ENCODE measurements at regions not wholly inside any gene's neighbourhood (a gene's known extent, or its start where the extent isn't known, plus 50 kb on each side); places are given as distances from the start of the nearest gene placed in this dataset.
A peak's percentile ranks its signal among the peaks of the same experiment; 100 is the strongest.
"Not testable (repeated sequence)": the region's sequence is repeated elsewhere in the genome, so short reads cannot be mapped to it uniquely, and the experiment has no call there.

GRCh38 chr9:18269561-18269960 lies 204.4 kb upstream of the ADAMTSL1 start:
- Histone ChIP-seq H3K9me3 (replicated peaks; ENCODE audit: low read length) (peaks cover 7% of the 10 kb centered on the region), H3K4me2 (ENCODE audit: low read length) (no peak overlapping the region), H3K9ac (ENCODE audit: low read depth, low read length) (no peak overlapping the region), H3K27me3 (ENCODE audit: control insufficient read depth, insufficient read depth, low read length) (no peaks in the 10 kb centered on the region), H3K36me3 (ENCODE audit: insufficient read depth, low read length) (no peaks in the 10 kb centered on the region), H3K4me1 (ENCODE audit: control insufficient read depth, insufficient read depth, low read length) (peaks cover 11% of the 10 kb centered on the region), H3K4me3 (ENCODE audit: low read length) (no peak overlapping the region)

- Histone ChIP-seq H3K4me1 (ENCODE audit: control insufficient read depth, insufficient read depth, low read length) (no peaks in the 10 kb centered on the region), H3K4me3 (ENCODE audit: low read length) (no peak overlapping the region), H3K9ac (ENCODE audit: low read depth, low read length) (no peak overlapping the region), H3K9me3 (replicated peaks; ENCODE audit: low read length) (peaks cover 7% of the 10 kb centered on the region), H3K4me2 (ENCODE audit: low read length) (no peak overlapping the region), H3K27me3 (ENCODE audit: control insufficient read depth, insufficient read depth, low read length) (no peaks in the 10 kb centered on the region), H3K36me3 (ENCODE audit: insufficient read depth, low read length) (no peaks in the 10 kb centered on the region)
These were observed 199.3 kb upstream of the ADAMTSL1 start for GRCh38 chr9:18274693-18275092.

- no peak overlapping the region for H3K9ac ChIP-seq (ENCODE audit: low read depth, low read length)
These were observed 198.5 kb upstream of the ADAMTSL1 start for GRCh38 chr9:18275313-18275990.

GRCh38 chr9:18281291-18281690 lies 192.7 kb upstream of the ADAMTSL1 start:
- no peaks in the 10 kb centered on the region for H3K36me3 ChIP-seq (ENCODE audit: insufficient read depth, low read length)
- H3K27me3 ChIP-seq (ENCODE audit: control insufficient read depth, insufficient read depth, low read length), result no peaks in the 10 kb centered on the region
- no peak overlapping the region for H3K4me3 ChIP-seq (ENCODE audit: low read length)
- H3K9ac ChIP-seq (ENCODE audit: low read depth, low read length), result no peak overlapping the region
- no peak overlapping the region for H3K4me2 ChIP-seq (ENCODE audit: low read length)
- no peaks in the 10 kb centered on the region for H3K9me3 ChIP-seq (replicated peaks; ENCODE audit: low read length)
- H3K4me1 ChIP-seq (ENCODE audit: control insufficient read depth, insufficient read depth, low read length), result no peaks in the 10 kb centered on the region

More at GRCh38 chr9:18275313-18275990, 198.5 kb upstream of the ADAMTSL1 start:
- H3K4me2 ChIP-seq (ENCODE audit: low read length), result no peak overlapping the region
- H3K27me3 ChIP-seq (ENCODE audit: control insufficient read depth, insufficient read depth, low read length), result no peaks in the 10 kb centered on the region
- H3K9me3 ChIP-seq (replicated peaks; ENCODE audit: low read length), result peaks cover 7% of the 10 kb centered on the region
- H3K4me1 ChIP-seq (ENCODE audit: control insufficient read depth, insufficient read depth, low read length), result no peaks in the 10 kb centered on the region
- no peaks in the 10 kb centered on the region for H3K36me3 ChIP-seq (ENCODE audit: insufficient read depth, low read length)
- no peak overlapping the region for H3K4me3 ChIP-seq (ENCODE audit: low read length)

GRCh38 chr9:18294229-18294628 lies 179.7 kb upstream of the ADAMTSL1 start:
- no peak overlapping the region for H3K4me3 ChIP-seq (ENCODE audit: low read length)
- H3K4me2 ChIP-seq (ENCODE audit: low read length), result no peak overlapping the region
- H3K4me1 ChIP-seq (ENCODE audit: control insufficient read depth, insufficient read depth, low read length), result peaks cover 15% of the 10 kb centered on the region
- H3K36me3 ChIP-seq (ENCODE audit: insufficient read depth, low read length), result no peaks in the 10 kb centered on the region
- H3K9ac ChIP-seq (ENCODE audit: low read depth, low read length), result no peak overlapping the region
- H3K9me3 ChIP-seq (replicated peaks; ENCODE audit: low read length), result no peaks in the 10 kb centered on the region
- H3K27me3 ChIP-seq (ENCODE audit: control insufficient read depth, insufficient read depth, low read length), result no peaks in the 10 kb centered on the region

- no peaks in the 10 kb centered on the region for H3K27me3 ChIP-seq (ENCODE audit: control insufficient read depth, insufficient read depth, low read length)
- no peaks in the 10 kb centered on the region for H3K9me3 ChIP-seq (replicated peaks; ENCODE audit: low read length)
- peak overlapping the region; percentile 48 for H3K4me3 ChIP-seq (ENCODE audit: low read length)
- H3K4me1 ChIP-seq (ENCODE audit: control insufficient read depth, insufficient read depth, low read length), result peaks cover 15% of the 10 kb centered on the region
- H3K36me3 ChIP-seq (ENCODE audit: insufficient read depth, low read length), result no peaks in the 10 kb centered on the region
- H3K4me2 ChIP-seq (ENCODE audit: low read length), result peak overlapping the region; percentile 63
- peak overlapping the region; percentile 19 for H3K9ac ChIP-seq (ENCODE audit: low read depth, low read length)
These were observed 177.3 kb upstream of the ADAMTSL1 start for GRCh38 chr9:18296702-18297055.

- Histone ChIP-seq H3K4me3 (ENCODE audit: low read length) (peak overlapping the region; percentile 48), H3K9ac (ENCODE audit: low read depth, low read length) (peak overlapping the region; percentile 19), H3K4me1 (ENCODE audit: control insufficient read depth, insufficient read depth, low read length) (peaks cover 15% of the 10 kb centered on the region)
These were observed 176.7 kb upstream of the ADAMTSL1 start for GRCh38 chr9:18297056-18297841.

GRCh38 chr9:18299449-18299848 lies 174.5 kb upstream of the ADAMTSL1 start:
- H3K36me3 ChIP-seq (ENCODE audit: insufficient read depth, low read length), result no peaks in the 10 kb centered on the region
- no peaks in the 10 kb centered on the region for H3K9me3 ChIP-seq (replicated peaks; ENCODE audit: low read length)
- H3K9ac ChIP-seq (ENCODE audit: low read depth, low read length), result no peak overlapping the region
- H3K4me2 ChIP-seq (ENCODE audit: low read length), result no peak overlapping the region
- H3K4me3 ChIP-seq (ENCODE audit: low read length), result no peak overlapping the region
- no peaks in the 10 kb centered on the region for H3K27me3 ChIP-seq (ENCODE audit: control insufficient read depth, insufficient read depth, low read length)
- peaks cover 15% of the 10 kb centered on the region for H3K4me1 ChIP-seq (ENCODE audit: control insufficient read depth, insufficient read depth, low read length)

More at GRCh38 chr9:18297056-18297841, 176.7 kb upstream of the ADAMTSL1 start:
- Histone ChIP-seq H3K27me3 (ENCODE audit: control insufficient read depth, insufficient read depth, low read length) (no peaks in the 10 kb centered on the region), H3K9me3 (replicated peaks; ENCODE audit: low read length) (no peaks in the 10 kb centered on the region), H3K4me2 (ENCODE audit: low read length) (peak overlapping the region; percentile 63), H3K36me3 (ENCODE audit: insufficient read depth, low read length) (no peaks in the 10 kb centered on the region)

GRCh38 chr9:18305167-18305806 lies 168.7 kb upstream of the ADAMTSL1 start:
- H3K36me3 ChIP-seq (ENCODE audit: insufficient read depth, low read length); H3K4me2 ChIP-seq (ENCODE audit: low read length); H3K9me3 ChIP-seq (replicated peaks; ENCODE audit: low read length); H3K27me3 ChIP-seq (ENCODE audit: control insufficient read depth, insufficient read depth, low read length); H3K9ac ChIP-seq (ENCODE audit: low read depth, low read length); H3K4me3 ChIP-seq (ENCODE audit: low read length); H3K4me1 ChIP-seq (ENCODE audit: control insufficient read depth, insufficient read depth, low read length): not testable (repeated sequence)

GRCh38 chr9:18314316-18314715 lies 159.6 kb upstream of the ADAMTSL1 start:
- no peaks in the 10 kb centered on the region for H3K27me3 ChIP-seq (ENCODE audit: control insufficient read depth, insufficient read depth, low read length)
- no peak overlapping the region for H3K4me3 ChIP-seq (ENCODE audit: low read length)
- no peak overlapping the region for H3K9ac ChIP-seq (ENCODE audit: low read depth, low read length)
- no peaks in the 10 kb centered on the region for H3K4me1 ChIP-seq (ENCODE audit: control insufficient read depth, insufficient read depth, low read length)
- no peaks in the 10 kb centered on the region for H3K9me3 ChIP-seq (replicated peaks; ENCODE audit: low read length)
- no peaks in the 10 kb centered on the region for H3K36me3 ChIP-seq (ENCODE audit: insufficient read depth, low read length)
- no peak overlapping the region for H3K4me2 ChIP-seq (ENCODE audit: low read length)

GRCh38 chr9:18317896-18318295 lies 156.1 kb upstream of the ADAMTSL1 start:
- no peaks in the 10 kb centered on the region for H3K27me3 ChIP-seq (ENCODE audit: control insufficient read depth, insufficient read depth, low read length)
- no peak overlapping the region for H3K4me2 ChIP-seq (ENCODE audit: low read length)
- no peaks in the 10 kb centered on the region for H3K4me1 ChIP-seq (ENCODE audit: control insufficient read depth, insufficient read depth, low read length)
- H3K36me3 ChIP-seq (ENCODE audit: insufficient read depth, low read length), result no peaks in the 10 kb centered on the region
- H3K9me3 ChIP-seq (replicated peaks; ENCODE audit: low read length), result no peaks in the 10 kb centered on the region
- H3K9ac ChIP-seq (ENCODE audit: low read depth, low read length), result no peak overlapping the region
- H3K4me3 ChIP-seq (ENCODE audit: low read length), result no peak overlapping the region

Measured in skeletal muscle satellite cell (primary cell).